ENCODE measurements at regions not wholly inside any gene's neighbourhood (a gene's known extent, or its start where the extent isn't known, plus 50 kb on each side); places are given as distances from the start of the nearest gene placed in this dataset.
"Not testable (repeated sequence)": the region's sequence is repeated elsewhere in the genome, so short reads cannot be mapped to it uniquely, and the experiment has no call there.

DNA sequence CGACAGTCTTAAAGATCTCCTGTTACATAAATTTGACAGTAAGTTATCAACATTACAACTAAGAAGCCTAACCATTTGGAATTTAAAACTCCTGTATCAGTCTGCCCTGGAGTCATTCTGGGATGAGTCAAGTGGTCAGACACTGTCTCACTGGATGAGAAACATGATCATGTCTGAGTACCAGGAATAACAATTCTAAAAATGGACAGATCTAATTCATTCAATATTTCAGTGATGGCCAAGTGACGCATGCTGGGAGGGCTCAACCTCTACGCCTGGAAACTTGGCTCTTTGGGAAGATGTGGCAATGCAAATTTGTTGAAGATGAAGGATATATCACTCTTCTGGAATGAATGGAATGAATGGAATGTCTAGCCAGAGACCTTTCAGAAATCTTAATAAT is 1427.2 kb downstream of the STIM2 start:
- DNase-seq (no peak), ATAC-seq (no peak)

DNA sequence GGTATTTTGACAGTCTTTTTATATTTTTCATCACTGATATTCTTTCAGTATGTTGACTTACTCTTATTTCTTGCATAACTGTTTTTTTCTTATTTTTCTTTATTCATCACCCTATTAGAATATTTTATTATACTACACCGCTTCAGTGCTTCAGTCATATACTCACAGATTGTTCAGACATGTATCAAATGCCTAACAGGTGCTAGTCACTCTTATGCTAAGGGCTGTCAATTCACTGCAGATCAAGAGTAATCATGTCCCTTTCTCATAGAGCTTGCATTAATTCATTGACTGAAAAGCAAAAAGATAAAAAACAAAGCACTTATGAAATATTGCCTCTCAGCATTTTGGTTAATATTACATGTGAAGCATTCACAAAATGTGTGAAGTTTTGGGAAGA is 1435.6 kb downstream of the STIM2 start:
- no peak for ATAC-seq
- DNase-seq: no peak

DNA sequence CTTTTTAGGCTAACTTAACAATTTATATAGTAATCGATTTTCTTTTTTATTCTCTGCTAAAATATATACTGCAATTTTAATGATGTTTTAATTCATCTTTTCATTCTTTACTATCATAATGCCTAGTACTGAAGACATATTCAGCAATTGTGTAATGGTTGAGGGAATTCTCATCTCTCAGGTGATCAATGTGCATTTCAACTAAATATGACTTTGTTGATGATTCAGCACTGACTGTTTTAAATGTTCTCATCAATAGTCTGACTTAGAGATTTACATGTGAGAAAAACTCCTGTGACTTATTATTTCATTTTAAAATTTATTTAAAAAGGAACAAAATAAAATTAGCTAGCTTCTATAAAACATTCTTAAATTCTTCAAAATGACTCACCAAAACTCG is 1450.3 kb downstream of the STIM2 start:
- DNase-seq: no peak
- no peak for ATAC-seq

DNA sequence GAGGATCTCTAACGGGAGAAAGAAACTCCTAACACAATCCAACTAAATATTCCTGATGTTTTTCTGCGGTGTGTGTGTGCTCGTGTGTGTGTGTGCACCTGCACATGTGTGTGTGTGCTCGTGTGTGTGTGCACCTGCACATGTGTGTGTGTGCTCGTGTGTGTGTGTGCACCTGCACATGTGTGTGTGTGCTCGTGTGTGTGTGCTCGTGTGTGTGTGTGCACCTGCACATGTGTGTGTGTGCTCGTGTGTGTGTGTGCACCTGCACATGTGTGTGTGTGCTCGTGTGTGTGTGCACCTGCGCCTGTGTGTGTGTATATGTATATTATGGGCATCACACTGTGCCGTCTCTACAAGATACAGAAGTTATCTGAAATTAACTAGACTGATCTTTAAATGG is 1451.9 kb downstream of the STIM2 start:
- DNase-seq, ATAC-seq: not testable (repeated sequence)

DNA sequence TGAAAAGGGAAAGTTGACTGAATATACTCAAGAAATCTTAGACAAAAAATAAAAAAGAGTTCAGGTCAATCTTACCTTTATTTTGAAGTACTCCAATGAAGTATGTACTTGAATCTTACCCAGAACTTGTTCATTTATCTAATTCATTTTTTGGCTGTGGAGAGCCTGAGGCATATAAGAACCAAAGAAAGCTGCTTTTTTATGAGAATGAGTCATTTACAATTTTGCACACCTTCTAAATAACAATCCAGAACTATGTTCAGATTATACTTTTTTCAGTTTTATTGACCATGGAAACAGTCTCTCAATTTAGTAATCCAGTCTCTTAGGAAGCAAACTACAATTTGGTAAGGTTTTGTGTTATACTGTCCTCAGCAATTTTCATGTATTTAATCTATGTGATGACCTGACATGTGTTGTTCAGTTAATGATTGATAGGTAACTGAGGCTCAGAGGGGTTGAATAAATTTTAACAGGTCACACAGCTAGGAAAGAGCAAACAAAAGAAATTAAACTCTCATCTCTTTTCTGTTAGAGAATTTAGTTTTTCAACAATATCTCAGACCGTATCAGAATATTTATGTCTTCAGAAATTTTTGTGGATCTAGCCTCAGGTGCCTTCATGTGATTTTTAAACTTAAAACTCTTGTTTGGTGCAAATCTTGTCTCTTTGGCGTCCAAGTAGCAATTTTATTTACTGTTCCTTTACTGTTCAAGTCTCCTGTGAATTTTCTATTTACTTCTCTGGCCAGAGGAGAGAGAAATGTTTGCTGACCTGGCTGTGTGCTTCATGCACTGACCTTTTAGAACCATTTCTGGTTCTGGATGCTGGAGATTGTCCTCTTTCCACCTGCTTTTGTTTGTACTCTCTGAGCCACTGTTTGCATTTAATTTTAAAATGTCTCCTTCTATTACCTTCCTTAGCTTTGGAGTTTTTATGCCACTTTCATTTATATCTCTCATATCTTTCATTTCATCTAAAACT is 1453.4 kb downstream of the STIM2 start:
- ATAC-seq (no peak), DNase-seq (no peak)

DNA sequence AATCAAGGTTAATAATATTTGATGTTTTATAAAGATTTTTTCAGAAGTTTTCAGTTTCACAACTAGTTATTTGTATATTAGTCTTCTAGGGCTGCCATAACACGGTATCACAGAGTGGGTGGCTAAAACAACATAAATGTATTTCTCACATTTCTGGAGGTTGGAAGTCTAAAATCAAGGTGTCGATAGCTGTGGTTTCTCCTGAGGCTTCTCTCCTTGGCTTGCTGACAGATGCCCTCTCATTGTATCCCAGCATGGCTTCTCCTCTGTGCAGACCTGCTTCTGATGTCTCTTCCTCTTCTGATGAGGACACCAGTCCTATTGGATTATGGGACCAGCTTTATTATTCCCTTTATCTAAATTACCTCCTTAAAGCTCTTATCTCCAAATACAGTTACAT is 1456.6 kb downstream of the STIM2 start:
- DNase-seq (no peak), ATAC-seq (no peak)

DNA sequence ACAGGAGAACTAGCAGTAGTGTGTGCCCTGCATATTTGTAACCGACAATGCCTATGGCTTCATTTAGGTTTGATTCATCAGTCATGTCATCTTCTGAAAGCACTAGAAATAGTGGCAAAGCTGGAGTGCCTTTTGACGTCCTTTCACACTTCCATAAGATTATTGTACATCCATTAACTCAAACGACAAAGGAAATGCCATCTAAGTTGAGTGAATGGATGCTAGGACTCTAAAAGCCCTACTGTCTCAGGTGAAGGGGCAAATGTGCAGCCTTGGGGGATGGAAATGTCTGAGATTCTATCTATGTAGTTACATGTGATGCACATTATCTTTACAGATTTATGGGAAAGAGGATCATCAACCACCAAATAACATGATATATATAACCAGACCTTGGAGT is 1473.6 kb downstream of the STIM2 start:
- DNase-seq: no peak

DNA sequence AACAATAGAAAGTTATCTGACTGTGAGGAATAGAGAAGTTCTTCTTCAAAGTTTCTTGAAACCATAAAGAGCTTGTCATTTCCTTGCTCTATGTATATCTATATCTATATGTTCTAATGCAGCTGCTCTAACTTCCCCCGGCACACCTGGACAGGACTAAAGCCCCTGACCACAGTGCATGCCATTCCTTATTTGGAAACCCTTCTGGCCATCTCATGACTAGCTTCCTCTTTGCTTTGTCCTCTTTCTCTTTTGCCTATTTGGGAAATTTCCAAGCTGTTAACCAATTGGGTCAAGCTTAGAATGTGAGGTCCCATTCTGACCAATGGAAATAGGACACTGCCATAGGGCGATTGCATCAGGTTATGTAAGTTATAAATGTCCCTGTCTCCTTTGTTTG is 1481.1 kb downstream of the STIM2 start:
- no peak for DNase-seq
- ATAC-seq: no peak

More for the DNA sequence above, 1473.6 kb downstream of the STIM2 start:
- no peak for ATAC-seq

DNA sequence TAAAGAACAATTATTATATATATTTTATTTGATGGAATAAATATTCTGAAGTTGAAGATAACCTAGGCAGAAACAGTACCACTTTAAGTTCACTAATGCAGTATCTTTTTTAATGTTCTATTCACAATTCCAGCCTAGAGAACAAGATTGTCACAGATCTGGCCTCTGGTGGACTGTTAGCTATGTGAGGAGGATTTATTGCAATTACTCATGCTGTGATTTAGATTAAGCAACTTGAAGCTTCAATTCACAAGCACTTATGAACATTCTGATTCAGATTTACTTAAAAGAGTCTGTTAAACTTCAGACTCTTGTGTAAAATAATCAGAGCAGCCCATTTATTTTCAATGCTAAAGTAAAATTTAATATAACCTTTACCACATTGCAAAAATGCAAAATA is 1489.8 kb downstream of the STIM2 start:
- ATAC-seq: no peak
- DNase-seq: no peak

DNA sequence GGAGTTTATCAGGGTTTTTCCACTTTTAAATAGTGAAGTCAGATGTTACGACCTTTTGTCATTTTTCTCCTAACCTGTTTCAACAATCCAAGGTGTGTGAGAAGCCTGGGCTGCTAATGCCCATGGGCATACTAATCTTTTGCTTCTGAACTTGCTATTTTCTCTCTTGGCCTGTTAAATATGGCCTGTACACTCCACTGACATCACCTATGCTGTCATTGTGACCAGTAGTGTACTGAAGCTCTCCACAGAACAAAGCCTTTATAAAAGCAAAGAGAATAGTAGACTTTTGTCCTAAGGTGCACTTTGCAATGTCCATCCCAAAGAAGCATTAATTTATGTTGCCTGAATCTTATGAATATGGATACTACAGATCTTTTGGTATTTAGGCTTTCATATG is 1490.5 kb downstream of the STIM2 start:
- ATAC-seq (no peak), DNase-seq (no peak)

DNA sequence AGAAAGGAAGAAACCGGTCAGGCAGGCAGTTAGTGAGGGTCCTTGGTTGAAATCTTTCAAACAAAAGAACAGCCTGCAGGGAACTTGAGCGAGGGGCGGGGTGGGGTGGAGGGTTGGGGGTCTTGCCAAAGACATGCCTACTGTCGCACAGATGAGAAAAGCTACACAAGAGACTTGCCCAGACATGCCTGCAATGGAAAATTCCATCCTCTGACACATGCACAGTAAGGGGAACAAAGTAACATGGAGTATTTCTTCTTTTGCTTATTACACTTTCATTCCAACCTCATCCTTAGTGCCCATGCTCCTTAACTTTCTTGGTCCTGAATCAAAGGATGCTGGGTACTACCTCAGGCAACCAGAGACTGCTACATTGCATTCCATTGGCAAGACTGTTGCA is 1491.2 kb downstream of the STIM2 start:
- ATAC-seq: no peak

DNA sequence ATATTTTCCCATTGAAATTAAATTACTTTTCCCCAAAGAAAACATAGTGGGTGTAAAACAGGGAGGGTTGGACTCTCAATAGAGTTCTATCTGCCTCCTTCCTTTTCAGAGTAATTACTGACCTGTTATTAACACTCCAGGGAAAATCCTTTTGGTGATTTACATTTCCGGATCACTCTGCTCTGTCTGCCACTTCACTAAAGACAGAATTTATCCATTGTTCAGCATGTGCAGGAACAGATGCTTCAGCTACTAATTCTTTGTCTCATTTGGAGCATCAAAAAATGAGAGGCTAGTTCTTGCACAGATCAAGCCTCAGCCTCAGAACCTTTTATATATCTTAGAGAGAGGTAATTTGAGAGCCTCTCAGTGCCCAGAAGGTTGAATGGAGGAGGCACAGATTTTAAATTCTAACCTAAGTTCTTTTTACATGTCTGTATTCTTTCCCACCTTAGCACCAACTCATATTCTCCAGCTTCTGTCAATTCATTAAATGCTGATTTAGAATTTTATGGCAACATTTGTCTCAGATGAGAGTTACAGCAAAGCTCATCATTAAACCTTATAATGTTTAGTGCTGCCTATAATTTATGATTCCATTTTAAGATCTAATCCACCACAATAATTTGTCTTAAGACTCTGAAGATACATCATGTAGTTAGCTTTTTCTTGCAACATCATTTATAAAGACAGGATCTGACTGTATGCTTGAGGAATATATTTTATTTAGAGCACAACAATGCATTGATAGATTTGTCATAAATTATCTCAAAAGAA is 1494.4 kb downstream of the STIM2 start:
- DNase-seq: no peak
- no peak for ATAC-seq

More for the DNA sequence above, 1491.2 kb downstream of the STIM2 start:
- no peak for DNase-seq

DNA sequence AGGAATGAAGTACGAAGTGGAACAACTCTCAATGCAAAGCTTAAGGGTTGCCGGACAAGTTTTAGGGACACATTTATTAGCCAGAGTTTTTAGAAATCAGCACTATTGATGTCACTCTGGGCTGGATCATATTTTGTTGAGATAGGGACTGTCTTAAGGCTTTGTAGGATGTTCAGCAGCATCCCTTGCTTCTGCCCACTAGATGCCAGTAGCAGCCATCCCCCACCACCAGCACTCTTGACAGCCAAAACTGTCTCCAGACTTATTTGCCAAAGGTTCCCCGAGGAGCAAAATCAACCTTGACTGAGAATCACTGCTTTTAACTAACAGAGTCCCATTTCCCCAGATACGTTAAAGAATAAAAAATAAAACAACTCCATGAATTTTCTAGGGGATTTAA is 1497.3 kb downstream of the STIM2 start:
- no peak for DNase-seq
- no peak for ATAC-seq

DNA sequence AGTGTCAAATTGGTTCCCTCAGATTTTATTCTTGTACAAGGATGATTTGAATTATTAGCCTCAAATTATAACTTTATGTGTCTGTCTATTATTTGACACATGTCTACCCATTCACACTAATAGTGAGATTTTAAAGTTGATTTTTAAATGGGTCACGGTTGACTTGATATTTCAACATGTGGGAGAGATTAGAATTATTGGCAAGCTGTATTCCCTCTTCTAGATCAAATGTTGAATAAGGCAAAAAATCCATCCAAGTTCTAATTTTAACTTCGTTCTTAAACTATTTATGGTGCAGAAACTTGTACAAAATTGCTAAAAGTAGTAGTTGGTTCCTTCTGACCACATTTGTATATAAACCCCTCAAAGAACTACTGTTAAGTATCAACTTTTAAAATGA is 1498.0 kb downstream of the STIM2 start:
- ATAC-seq (no peak), DNase-seq (no peak)

DNA sequence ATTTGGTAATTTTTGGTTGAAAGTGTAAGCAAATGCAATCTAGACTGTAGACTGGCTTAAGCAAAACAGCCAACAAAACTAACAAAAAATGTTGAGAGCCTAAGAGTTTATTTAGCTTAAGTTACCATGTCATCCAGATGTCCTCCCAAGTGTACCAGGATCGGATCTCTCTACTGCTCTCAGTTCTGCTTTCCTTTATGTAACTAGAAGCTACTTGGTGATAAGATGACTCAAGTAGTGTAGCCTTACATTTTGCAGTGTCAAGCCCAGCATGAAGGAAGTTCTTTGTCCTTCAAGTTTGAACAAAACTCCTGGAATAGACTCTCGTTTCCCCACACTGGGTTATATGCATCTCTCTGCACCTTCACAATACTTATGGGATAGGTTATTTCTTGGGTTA is 1500.0 kb downstream of the STIM2 start:
- ATAC-seq (no peak), DNase-seq (no peak)

DNA sequence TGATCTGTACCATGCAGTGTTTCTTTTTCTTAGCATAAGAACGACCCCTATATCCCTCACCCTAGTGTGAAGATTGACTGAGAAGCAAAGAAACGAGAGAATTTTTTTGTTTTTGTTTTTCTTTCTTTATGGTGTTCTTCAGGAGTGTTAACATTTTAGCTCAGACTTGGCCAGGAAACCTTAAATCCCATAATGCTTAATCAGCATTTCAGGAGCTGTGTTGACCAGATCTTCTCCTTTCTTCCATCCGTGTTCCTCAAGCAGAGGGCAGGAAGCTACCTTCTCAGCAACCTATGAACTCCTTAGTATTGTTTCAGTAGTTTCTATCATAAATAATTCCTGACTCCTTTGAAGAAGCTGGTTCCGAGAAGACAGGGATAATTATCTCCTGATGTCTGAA is 1501.5 kb downstream of the STIM2 start:
- ATAC-seq (no peak), DNase-seq (no peak)

DNA sequence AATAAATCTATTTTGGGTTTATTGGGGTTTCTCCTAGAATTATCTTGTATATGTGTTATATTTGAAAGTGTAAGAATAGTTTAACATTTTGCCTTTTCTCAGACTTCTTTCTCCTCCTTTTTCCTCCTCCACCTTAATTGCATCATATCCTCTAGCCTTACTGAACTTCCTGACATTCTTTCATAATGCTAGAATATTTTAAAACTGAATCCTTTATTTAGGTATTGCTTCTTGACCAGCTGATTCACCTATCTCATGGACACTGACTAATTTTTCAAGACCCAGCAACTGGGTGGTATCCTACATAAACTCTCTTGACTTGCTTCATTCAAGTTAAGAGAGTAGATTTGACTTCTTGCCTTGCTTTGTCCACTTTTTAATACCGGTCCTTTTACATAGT is 1508.9 kb downstream of the STIM2 start:
- ATAC-seq (no peak), DNase-seq (no peak)

DNA sequence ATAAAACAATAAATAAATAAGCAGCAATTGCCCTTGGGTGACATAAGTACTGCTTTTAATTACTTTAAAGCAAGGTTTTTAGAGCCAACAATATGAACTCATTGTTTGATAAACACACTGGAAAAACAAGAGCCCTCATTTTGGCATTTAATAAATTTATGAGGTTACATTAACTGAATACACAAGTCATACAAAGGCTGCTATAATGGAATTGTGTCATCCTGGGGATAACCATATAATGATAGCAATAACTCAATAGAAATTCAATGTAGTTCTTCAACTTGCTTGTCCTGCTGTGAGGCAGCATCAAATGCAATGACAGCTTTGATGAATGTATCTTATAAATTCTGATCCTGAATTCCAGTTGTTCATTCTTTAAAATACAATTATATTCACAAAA is 1512.5 kb downstream of the STIM2 start:
- DNase-seq (no peak), ATAC-seq (no peak)

DNA sequence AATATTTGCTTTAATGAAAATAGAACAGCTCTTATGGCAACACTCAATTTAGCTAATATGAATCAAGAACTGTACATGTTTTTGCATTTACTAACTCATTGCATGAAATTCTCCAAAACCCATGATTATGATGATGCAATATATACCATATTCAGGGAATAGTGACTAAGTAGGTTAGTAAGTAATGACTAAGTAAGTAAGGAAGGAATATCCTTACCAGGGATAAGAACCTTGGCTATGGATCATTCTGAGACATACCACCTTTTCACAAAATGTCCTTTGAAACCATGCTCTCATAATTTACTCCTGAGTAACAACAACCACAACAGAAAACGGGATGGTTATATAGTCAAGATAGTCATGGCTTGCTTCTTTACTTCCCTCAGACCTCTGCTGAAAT is 1513.0 kb downstream of the STIM2 start:
- DNase-seq (no peak), ATAC-seq (no peak)

DNA sequence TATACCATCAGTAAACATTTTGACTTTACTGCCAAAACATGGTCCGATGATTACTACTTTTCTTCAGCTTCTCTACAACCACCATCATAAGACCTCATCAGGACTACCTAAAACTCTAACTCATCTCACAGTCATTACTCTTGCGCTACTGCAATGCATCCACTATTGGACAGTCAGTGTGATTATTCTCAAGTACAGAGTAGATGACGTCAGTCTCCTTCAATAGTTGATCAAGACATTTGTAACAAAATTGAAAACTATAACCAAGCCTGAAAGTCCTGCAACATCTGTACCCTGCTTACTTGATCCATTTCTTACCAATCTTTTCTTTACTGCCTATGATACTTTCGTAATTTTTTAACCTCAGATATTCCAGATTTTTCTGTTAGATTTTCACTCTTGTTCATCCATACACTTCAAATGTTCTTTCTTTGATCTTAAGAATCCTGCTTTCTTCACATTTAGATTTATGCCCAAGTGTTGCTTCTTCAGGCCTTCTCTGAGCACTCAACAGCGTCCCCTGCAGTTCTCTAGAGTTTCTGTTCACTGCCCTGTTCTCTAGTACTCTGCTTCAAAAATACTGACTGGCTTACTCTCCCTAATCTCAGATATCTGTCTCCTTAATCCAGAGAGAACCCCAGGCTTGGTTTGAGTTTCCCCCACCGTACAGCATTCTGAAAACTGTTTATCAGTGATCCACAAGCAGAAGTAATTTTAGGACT is 1517.6 kb downstream of the STIM2 start:
- ATAC-seq (no peak), DNase-seq (no peak)

DNA sequence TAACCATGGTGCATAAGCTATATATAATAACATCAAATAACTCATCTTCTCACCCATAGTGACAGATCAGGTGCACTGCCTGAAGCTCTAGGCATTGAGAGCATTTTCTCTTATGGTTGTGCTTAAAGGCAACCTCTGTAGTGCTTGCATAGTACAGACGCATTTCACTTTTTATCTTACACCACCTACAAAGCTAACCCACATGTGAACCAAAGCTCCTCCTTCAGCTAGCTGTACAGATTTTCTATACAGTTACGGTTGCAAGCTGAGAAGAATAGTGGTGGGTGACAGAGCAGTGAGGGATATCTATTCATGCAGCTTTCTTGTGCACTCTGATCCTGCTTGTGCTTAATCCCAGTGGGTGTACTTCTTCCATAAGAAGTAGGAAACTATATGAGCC is 1525.2 kb downstream of the STIM2 start:
- ATAC-seq (no peak), DNase-seq (no peak)

DNA sequence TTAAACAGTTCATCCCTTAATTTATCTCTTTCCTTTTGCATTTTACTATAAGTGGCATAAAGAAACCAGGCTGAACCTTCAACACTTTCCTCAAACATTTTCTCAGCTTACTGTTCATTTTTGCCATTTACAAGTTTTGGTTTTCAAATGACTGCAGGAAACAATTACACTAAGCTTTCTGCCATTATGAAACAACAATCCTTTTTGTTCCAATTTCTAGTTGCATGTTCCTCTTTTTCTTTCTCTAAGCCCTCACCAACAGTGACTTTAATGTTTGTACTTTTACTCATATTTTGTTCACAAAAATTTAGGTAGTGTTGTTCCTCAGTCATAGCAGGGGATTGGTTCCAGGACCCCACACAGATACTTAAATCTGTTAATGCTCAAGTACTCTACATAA is 1526.1 kb downstream of the STIM2 start:
- ATAC-seq: no peak
- DNase-seq: no peak

DNA sequence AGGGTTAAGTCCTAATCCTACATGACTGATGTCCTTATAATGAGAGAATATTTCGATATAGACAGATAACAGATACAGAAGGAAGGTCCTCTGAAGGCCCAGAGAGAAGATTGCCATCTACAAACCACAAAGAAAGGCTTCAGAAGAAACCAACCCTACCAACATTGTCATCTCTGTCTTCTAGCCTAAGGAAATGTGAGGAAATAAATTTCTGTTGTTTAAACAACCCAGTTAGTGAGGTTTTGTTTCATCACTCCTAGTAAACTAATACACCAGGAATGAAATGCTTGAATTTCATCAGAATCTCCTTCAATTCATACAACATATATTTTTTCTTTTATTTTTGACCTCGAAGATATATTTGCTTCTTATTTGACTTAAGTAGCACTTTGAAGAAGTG is 1527.8 kb downstream of the STIM2 start:
- ATAC-seq (no peak), DNase-seq (no peak)
